Thyroid gland (tissue), 4 donors: ENCODE measurements at regions not wholly inside any gene's neighbourhood (a gene's known extent, or its start where the extent isn't known, plus 50 kb on each side); places are given as distances from the start of the nearest gene placed in this dataset.

ENCODE experiments used
- POLR2A ChIP-seq, 2 donors: fragments of 450-650 bp; IDR thresholded peaks; one replicate each; pipeline ENCODE4 v1.6.1; 2017; ENCODE audit warnings: antibody characterized with exemption in 2 of 2, mild to moderate bottlenecking in 2 of 2, moderate library complexity in 1 of 2
- TF ChIP-seq, protein P1 (sequence below), 6 experiments: fragments of 200-600 bp in 3 of 6; fragments of 450-650 bp in 3 of 6; sonication (generic) in 3 of 6; IDR thresholded peaks; one replicate each; pipeline ENCODE4 v1.5.1; 2016 to 2019; ENCODE audit warnings: antibody characterized with exemption in 6 of 6, mild to moderate bottlenecking in 2 of 6, inconsistent platforms in 1 of 6, moderate library complexity in 1 of 6

DNA sequence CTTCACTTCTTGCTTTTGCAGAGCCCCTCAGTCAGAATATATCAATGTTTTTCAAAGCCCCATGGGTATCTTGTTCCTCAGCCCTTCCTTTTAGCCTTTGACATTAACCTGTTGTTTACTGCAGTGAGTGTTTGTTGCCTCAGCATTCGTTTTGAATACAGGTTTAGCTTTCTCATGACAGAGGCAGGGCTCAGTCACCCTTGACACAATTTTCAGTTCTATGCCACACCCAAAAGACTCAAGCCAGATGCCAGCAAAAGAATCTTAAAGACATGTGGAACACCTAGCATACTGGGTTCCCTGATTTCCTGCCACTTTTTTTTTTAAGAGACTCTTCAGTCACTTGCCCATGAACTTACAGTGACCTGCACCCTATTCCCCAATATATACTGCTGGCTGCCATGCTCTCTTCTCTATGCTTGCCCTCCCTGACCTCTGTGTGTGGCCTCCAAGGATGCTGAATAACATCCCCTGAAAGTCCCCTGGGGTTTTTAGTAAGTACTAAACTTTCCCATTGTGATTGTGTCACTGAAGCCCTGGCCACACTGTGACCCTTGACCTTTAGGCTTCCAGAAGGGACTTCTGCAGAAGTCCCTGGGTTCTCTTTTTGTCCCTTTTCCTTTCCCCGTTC is 1225.5 kb downstream of the TBC1D22A start:
- no peak for TF ChIP-seq POLR2A (IDR thresholded peaks at IDR 0.05)
- TF ChIP-seq, protein P1, sequence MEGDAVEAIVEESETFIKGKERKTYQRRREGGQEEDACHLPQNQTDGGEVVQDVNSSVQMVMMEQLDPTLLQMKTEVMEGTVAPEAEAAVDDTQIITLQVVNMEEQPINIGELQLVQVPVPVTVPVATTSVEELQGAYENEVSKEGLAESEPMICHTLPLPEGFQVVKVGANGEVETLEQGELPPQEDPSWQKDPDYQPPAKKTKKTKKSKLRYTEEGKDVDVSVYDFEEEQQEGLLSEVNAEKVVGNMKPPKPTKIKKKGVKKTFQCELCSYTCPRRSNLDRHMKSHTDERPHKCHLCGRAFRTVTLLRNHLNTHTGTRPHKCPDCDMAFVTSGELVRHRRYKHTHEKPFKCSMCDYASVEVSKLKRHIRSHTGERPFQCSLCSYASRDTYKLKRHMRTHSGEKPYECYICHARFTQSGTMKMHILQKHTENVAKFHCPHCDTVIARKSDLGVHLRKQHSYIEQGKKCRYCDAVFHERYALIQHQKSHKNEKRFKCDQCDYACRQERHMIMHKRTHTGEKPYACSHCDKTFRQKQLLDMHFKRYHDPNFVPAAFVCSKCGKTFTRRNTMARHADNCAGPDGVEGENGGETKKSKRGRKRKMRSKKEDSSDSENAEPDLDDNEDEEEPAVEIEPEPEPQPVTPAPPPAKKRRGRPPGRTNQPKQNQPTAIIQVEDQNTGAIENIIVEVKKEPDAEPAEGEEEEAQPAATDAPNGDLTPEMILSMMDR (IDR thresholded peaks at IDR 0.05): no peak
